WERI-Rb-1 (cell line): ENCODE measurements at regions not wholly inside any gene's neighbourhood (a gene's known extent, or its start where the extent isn't known, plus 50 kb on each side); places are given as distances from the start of the nearest gene placed in this dataset.

Source experiments
- DNase-seq: peaks from one replicate; pipeline ENCODE4 v3.0.0-alpha.2; 2020
- H3K27ac ChIP-seq: fragments of 250-450 bp; sonication (Bioruptor Pico); 2 replicates; pipeline ENCODE4 v1.5.1; 2020; ENCODE audit warnings: mild to moderate bottlenecking, moderate library complexity
- H3K27me3 ChIP-seq: fragments of 250-450 bp; sonication (Bioruptor Pico); 2 replicates; pipeline ENCODE4 v1.5.1; 2021; ENCODE audit warnings: mild to moderate bottlenecking, low read depth, moderate library complexity; ENCODE audit not compliant: insufficient read depth, severe bottlenecking
- H3K36me3 ChIP-seq: fragments of 250-450 bp; sonication (Bioruptor Pico); 2 replicates; pipeline ENCODE4 v1.5.1; 2020; ENCODE audit warnings: mild to moderate bottlenecking, moderate library complexity
- H3K4me3 ChIP-seq: 2 replicates; pipeline ENCODE4 v1.5.1; 2011; ENCODE audit warnings: low read depth, mild to moderate bottlenecking, control low read depth, low read length
- H3K9me3 ChIP-seq: fragments of 250-450 bp; sonication (Bioruptor Pico); 2 replicates; pipeline ENCODE4 v1.5.1; 2021; ENCODE audit warnings: mild to moderate bottlenecking, moderate library complexity; ENCODE audit not compliant: severe bottlenecking
- CTCF ChIP-seq: IDR thresholded peaks from 2 replicates; pipeline ENCODE4 v1.5.1; 2011; ENCODE audit warnings: low read depth, mild to moderate bottlenecking, control low read depth, inconsistent platforms, low read length

- Histone ChIP-seq H3K27me3 (no peaks in the 10 kb centered on the region), H3K36me3 (no peaks in the 10 kb centered on the region), H3K4me3 (no peak overlapping the region), H3K27ac (no peak overlapping the region), H3K9me3 (no peaks in the 10 kb centered on the region)
- no peak for TF ChIP-seq CTCF
- DNase-seq, result no peak
Observed at GRCh38 chr20:10953437-10953836, 279.6 kb upstream of the JAG1 start.

GRCh38 chr20:10954137-10954840 lies 280.5 kb upstream of the JAG1 start:
- no peaks in the 10 kb centered on the region for H3K27me3 ChIP-seq
- no peak overlapping the region for H3K27ac ChIP-seq
- TF ChIP-seq CTCF, result no peak
- no peaks in the 10 kb centered on the region for H3K9me3 ChIP-seq
- DNase-seq, result no peak
- H3K36me3 ChIP-seq, result no peaks in the 10 kb centered on the region
- H3K4me3 ChIP-seq, result no peak overlapping the region

GRCh38 chr20:10954908-10955580 lies 281.2 kb upstream of the JAG1 start:
- no peak for TF ChIP-seq CTCF
- Histone ChIP-seq H3K9me3 (no peaks in the 10 kb centered on the region), H3K27me3 (no peaks in the 10 kb centered on the region), H3K36me3 (no peaks in the 10 kb centered on the region), H3K27ac (no peak overlapping the region), H3K4me3 (no peak overlapping the region)
- no peak for DNase-seq

- Histone ChIP-seq H3K27ac (no peak overlapping the region), H3K4me3 (no peak overlapping the region), H3K36me3 (no peaks in the 10 kb centered on the region), H3K27me3 (no peaks in the 10 kb centered on the region), H3K9me3 (no peaks in the 10 kb centered on the region)
- no peak for TF ChIP-seq CTCF
- no peak for DNase-seq
Observed at GRCh38 chr20:10958279-10958678, 284.5 kb upstream of the JAG1 start.

- Histone ChIP-seq H3K4me3 (no peak overlapping the region), H3K36me3 (no peaks in the 10 kb centered on the region), H3K9me3 (no peaks in the 10 kb centered on the region), H3K27ac (no peak overlapping the region), H3K27me3 (no peaks in the 10 kb centered on the region)
- DNase-seq, result no peak
- TF ChIP-seq CTCF, result no peak
Observed at GRCh38 chr20:10960416-10960815, 286.6 kb upstream of the JAG1 start.
